Cardiac fibroblast (primary cell): ENCODE measurements at regions not wholly inside any gene's neighbourhood (a gene's known extent, or its start where the extent isn't known, plus 50 kb on each side); places are given as distances from the start of the nearest gene placed in this dataset.

Experiments used
- DNase-seq, 2 donors: peaks; one replicate each; pipeline versions ENCODE4 v3.0.0 to v3.0.0-alpha.2; 2010; ENCODE audit warnings: low read depth in 2 of 2
- H3K4me3 ChIP-seq, 2 donors: replicated peaks in 1 of 2; 1 replicate in 1 of 2; 2 replicates in 1 of 2; pipeline ENCODE4 v1.5.1; 2011; ENCODE audit warnings: low read depth in 2 of 2, low read length in 2 of 2, mild to moderate bottlenecking in 2 of 2, moderate library complexity in 1 of 2
- TF ChIP-seq, protein P1 (sequence below): IDR thresholded peaks from one replicate; pipeline ENCODE4 v1.5.1; 2011; ENCODE audit warnings: low read depth, mild to moderate bottlenecking, low read length, inconsistent platforms

DNA sequence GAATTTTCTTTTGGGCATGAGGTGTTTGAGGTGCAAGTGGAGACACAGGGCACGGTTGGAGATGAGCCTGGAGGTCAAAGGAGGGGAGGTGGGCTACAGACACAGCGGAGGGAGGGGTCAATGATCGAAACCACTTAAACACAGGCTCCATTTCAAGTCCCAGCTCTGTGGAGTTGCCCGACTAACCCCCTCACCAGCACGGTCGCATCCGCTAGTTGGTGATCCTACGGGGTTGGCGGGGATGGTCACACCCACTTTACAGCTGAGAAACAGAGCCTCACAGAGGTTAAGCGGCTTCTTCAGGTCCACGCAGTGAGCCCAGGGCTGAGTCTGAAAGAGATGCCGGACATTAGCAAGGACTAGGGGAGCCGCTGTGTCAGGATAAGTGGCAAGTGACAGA lies 60.1 kb upstream of the RUNX3 start:
- no peak overlapping the region for H3K4me3 ChIP-seq
- TF ChIP-seq, protein P1, sequence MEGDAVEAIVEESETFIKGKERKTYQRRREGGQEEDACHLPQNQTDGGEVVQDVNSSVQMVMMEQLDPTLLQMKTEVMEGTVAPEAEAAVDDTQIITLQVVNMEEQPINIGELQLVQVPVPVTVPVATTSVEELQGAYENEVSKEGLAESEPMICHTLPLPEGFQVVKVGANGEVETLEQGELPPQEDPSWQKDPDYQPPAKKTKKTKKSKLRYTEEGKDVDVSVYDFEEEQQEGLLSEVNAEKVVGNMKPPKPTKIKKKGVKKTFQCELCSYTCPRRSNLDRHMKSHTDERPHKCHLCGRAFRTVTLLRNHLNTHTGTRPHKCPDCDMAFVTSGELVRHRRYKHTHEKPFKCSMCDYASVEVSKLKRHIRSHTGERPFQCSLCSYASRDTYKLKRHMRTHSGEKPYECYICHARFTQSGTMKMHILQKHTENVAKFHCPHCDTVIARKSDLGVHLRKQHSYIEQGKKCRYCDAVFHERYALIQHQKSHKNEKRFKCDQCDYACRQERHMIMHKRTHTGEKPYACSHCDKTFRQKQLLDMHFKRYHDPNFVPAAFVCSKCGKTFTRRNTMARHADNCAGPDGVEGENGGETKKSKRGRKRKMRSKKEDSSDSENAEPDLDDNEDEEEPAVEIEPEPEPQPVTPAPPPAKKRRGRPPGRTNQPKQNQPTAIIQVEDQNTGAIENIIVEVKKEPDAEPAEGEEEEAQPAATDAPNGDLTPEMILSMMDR, result no peak
- DNase-seq, result no peak

DNA sequence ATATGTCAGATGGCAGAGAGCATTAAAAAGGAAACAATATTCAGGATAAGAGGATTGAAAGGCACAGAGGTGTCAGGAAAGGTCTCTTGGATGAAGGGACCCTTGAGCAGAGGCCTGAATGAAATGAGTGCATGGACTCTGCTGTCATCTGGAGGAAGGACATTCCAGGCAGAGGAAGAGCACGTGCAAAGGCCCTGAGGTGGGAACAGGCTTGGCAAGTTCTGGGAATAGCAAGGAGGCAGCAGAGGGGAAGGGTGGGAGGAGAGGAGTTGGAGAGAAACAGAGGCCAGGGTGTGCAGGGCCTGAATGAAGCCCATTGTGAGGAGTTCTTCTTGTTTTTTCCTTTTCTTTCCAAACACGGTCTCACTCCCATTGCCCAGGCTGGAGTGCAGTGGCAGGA lies 59.0 kb upstream of the RUNX3 start:
- DNase-seq, result no peak
- H3K4me3 ChIP-seq, result no peak overlapping the region
- TF ChIP-seq, protein P1, result no peak

DNA sequence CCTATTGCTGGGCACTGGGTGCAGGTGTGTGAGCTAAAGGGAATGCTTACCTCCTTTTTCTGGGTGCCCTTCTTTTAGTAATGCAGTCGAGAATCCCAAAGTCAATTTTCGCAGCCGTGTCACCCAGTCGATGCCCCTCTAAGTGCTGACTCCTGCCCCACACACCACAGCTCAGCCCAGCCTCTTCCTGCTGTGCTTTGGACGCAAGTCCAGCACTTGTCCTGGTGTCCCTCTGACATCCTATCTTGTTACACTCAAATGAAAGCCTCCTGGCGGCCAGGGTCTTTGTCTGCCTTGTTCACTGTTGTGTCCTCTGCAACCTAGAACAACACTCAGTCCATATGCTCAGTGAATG lies 58.5 kb upstream of the RUNX3 start:
- no peak for DNase-seq
- TF ChIP-seq, protein P1, result no peak
- H3K4me3 ChIP-seq, result no peak overlapping the region

DNA sequence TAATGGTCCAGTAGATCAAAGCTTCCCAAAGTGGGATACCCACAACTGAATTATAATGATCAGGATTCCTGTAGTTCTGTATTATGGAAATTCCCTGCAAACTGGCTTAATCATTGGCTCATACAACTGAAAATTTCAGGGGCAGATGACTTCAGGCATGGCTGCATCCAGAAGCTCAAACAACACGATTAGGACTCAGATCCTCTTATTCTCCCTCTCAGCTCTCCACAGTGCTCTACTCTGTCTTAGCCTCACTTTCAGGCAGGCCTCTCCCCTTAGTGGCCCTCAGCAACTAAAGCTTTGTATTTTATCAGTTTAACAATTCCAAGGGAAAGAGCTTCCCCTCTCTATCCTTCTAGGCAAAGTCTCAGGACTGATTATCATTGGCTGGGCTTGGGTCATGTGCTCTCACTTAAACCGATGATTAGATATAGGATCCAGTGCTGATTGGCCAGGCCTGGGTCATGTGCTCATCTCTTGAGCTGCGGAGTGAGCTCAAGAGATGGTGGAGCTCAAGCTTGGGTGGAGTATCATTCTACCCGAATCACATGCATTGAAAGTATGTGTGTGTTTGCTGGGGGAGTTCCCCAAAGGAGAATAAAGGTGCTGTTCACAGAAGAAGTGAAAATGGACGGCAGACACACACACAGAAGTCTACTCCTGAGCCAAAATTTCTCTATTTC lies 57.9 kb upstream of the RUNX3 start:
- no peak for DNase-seq
- no peak overlapping the region for H3K4me3 ChIP-seq
- TF ChIP-seq, protein P1, result no peak

DNA sequence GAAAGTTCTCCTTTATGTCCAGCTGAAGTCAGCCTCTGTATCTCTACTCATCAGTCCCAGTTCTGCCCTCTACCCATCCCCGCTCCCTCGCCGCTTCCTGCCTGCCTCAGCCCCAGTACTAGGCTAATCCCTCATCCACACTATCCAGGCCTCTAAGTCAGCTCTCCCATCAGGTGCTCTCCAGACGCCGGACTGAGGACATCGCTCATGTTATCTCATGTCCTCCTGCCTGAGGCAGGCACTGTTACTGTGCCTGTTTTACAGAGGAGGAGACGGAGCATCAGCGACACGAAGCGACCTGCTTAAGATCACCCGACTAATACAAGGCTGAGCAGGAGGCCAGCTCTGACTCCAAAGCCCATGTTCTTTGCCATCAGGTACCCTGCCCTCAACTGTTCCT lies 57.3 kb upstream of the RUNX3 start:
- DNase-seq, result no peak
- TF ChIP-seq, protein P1, result no peak
- no peak overlapping the region for H3K4me3 ChIP-seq

DNA sequence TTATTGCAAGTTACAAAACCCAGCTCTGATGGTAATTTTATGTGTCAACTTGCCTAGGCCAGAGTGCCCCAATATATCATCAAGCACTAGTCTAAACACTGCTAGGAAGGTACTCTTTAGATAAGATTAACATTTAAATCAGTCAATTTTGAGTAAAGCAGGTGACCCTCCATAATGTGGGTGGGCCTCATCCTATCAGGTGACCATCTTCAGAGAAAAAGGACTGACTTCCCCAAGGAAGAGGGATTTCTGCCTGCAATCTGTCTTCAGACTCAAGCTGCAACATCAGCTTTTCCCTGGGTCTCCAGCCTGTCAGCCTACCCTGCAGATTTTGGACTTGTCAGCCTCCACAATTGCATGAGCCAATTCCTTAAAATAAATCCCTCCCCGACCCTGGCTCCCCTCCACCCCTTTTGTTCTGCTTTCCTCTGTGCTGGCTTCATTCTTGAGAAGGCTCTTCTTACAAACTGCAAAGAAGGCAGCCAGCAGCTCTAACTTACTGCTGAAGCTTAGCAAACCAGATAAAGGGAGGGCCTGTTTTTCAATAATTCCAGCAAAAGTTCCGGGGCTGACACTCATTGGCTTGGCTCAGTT lies 56.4 kb upstream of the RUNX3 start:
- peak in 1 of 2 donors; percentile 23 for DNase-seq
- TF ChIP-seq, protein P1, result no peak
- no peak overlapping the region for H3K4me3 ChIP-seq

DNA sequence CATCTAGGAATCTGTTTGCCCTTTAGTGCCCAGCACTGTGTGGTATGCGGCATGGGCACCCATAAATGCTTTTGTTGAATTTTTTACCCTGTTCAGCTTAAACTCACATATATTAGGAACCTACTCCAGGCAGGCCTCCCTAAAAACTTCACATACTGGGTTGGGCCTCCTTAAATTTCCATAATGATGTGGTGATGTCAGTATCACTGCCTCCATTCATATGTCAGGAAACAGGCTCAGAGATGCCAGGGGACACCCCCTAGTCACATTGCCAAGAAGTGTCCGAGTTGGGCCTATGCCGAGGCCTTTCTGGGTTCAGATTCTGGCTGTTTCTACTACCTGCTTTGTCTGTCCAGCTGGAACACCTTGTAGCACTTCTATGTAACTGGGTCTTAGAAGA lies 55.7 kb upstream of the RUNX3 start:
- DNase-seq, result no peak
- TF ChIP-seq, protein P1, result no peak
- no peak overlapping the region for H3K4me3 ChIP-seq
